M059J (cell line): ENCODE measurements at regions not wholly inside any gene's neighbourhood (a gene's known extent, or its start where the extent isn't known, plus 50 kb on each side); places are given as distances from the start of the nearest gene placed in this dataset.

Experiments
- DNase-seq: peaks from one replicate; pipeline ENCODE4 v3.0.0-alpha.2; 2012; ENCODE audit warnings: low read depth

- DNase-seq, result no peak
Observed at GRCh38 chr18:44500808-44501610, 179.7 kb upstream of the SETBP1 start.

- no peak for DNase-seq
Observed at GRCh38 chr18:44502221-44502620, 178.5 kb upstream of the SETBP1 start.

GRCh38 chr18:44502790-44503189, 177.9 kb upstream of the SETBP1 start:
- DNase-seq, result no peak

GRCh38 chr18:44503854-44504253, 176.8 kb upstream of the SETBP1 start:
- DNase-seq, result no peak

GRCh38 chr18:44507729-44508325, 172.9 kb upstream of the SETBP1 start:
- DNase-seq, result no peak

GRCh38 chr18:44508474-44508873, 172.2 kb upstream of the SETBP1 start:
- no peak for DNase-seq

- no peak for DNase-seq
Observed at GRCh38 chr18:44509048-44509447, 171.6 kb upstream of the SETBP1 start.

- DNase-seq, result no peak
Observed at GRCh38 chr18:44510390-44510789, 170.3 kb upstream of the SETBP1 start.

- no peak for DNase-seq
Observed at GRCh38 chr18:44513233-44513632, 167.5 kb upstream of the SETBP1 start.

- no peak for DNase-seq
Observed at GRCh38 chr18:44514106-44514505, 166.6 kb upstream of the SETBP1 start.

- peak; percentile 24 for DNase-seq
Observed at GRCh38 chr18:44514766-44515165, 165.9 kb upstream of the SETBP1 start.

GRCh38 chr18:44516450-44516849, 164.2 kb upstream of the SETBP1 start:
- DNase-seq, result no peak

GRCh38 chr18:44517136-44517535, 163.6 kb upstream of the SETBP1 start:
- no peak for DNase-seq

GRCh38 chr18:44518091-44518615, 162.5 kb upstream of the SETBP1 start:
- peak; percentile 33 for DNase-seq

GRCh38 chr18:44518666-44519065, 162.0 kb upstream of the SETBP1 start:
- no peak for DNase-seq

- peak; percentile 68 for DNase-seq
Observed at GRCh38 chr18:44520981-44521667, 159.6 kb upstream of the SETBP1 start.

GRCh38 chr18:44521668-44522022, 159.0 kb upstream of the SETBP1 start:
- peak; percentile 49 for DNase-seq

GRCh38 chr18:44526705-44527415, 153.8 kb upstream of the SETBP1 start:
- DNase-seq, result no peak

GRCh38 chr18:44533071-44533470, 147.6 kb upstream of the SETBP1 start:
- DNase-seq, result no peak

GRCh38 chr18:44536046-44536445, 144.6 kb upstream of the SETBP1 start:
- DNase-seq, result peak; percentile 91

- peak; percentile 16 for DNase-seq
Observed at GRCh38 chr18:44536619-44537018, 144.1 kb upstream of the SETBP1 start.

GRCh38 chr18:44537526-44537925, 143.2 kb upstream of the SETBP1 start:
- peak; percentile 98 for DNase-seq
